IMR-90 (cell line): ENCODE measurements at regions not wholly inside any gene's neighbourhood (a gene's known extent, or its start where the extent isn't known, plus 50 kb on each side); places are given as distances from the start of the nearest gene placed in this dataset.

Experiments used
- MAFK ChIP-seq: IDR thresholded peaks from 2 replicates; pipeline ENCODE4 v1.6.1; 2012; ENCODE audit warnings: low read depth, low read length, improper control_type of control experiment
- MAZ ChIP-seq: IDR thresholded peaks from 2 replicates; pipeline ENCODE4 v1.6.1; 2012; ENCODE audit warnings: low read depth, mild to moderate bottlenecking, low read length, improper control_type of control experiment, moderate library complexity, borderline replicate concordance
- POLR2A ChIP-seq: IDR thresholded peaks from 2 replicates; pipeline ENCODE4 v1.6.1; 2012; ENCODE audit warnings: mild to moderate bottlenecking, low read depth, low read length
- RAD21 ChIP-seq: IDR thresholded peaks from 2 replicates; pipeline ENCODE4 v1.6.1; 2012; ENCODE audit warnings: low read length, improper control_type of control experiment
- RCOR1 ChIP-seq: IDR thresholded peaks from 2 replicates; pipeline ENCODE4 v1.6.1; 2012; ENCODE audit warnings: mild to moderate bottlenecking, low read length, improper control_type of control experiment; ENCODE audit not compliant: insufficient replicate concordance
- RFX5 ChIP-seq: IDR thresholded peaks from 2 replicates; pipeline ENCODE4 v1.8.0; 2012; ENCODE audit warnings: low read depth, mild to moderate bottlenecking, low read length, moderate library complexity
- TF ChIP-seq, protein P1 (sequence below): conservative IDR thresholded peaks from 2 replicates; pipeline ENCODE4 v1.5.1; 2012; ENCODE audit warnings: mild to moderate bottlenecking, low read depth, low read length, improper control_type of control experiment

DNA sequence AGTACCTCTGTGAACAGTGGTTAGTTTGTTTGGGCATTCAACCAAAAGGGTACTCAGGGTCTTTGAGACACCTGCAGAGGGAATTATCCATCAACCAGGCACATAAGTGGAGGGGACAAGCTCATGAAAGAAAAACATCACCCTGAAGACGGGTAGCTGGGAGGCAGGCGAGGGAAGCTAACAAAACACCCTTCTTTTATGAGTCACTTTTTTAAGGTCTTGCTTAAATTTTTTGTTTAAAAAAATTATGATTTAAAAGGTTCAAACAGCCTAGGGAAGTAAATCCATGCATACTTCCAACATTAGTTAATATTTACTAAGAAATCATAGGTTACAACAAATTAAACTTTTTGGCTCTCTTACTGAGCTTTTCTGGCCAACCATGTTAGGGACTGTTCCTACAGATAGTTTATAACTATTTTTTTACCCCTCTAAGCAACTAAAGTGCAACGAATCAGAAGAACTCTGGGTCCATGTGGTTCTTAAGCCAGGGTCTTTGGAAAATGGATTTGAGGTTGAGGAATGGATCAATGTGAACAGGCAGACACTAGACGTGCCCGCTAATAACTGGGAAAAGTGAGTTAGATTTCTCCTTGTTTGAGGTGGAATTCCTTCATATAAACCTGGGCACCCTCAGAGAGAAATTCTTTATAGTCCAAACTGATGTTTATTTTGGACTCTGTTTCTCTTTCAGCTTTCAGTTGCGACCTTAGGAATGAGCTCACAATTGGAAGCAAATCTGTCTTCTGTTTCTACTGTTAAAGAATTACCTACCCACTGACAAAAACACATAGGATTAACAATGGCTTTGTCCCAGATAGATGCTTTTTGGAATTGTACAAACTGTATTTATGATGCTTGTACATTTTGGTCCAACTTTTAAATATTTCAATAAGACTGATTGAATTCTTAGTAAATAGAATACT is 123.0 kb downstream of the LYPLAL1 start:
- TF ChIP-seq POLR2A (no peak), RFX5 (no peak), MAZ (no peak), RAD21 (no peak), MAFK (no peak), RCOR1 (no peak)
- TF ChIP-seq, protein P1, sequence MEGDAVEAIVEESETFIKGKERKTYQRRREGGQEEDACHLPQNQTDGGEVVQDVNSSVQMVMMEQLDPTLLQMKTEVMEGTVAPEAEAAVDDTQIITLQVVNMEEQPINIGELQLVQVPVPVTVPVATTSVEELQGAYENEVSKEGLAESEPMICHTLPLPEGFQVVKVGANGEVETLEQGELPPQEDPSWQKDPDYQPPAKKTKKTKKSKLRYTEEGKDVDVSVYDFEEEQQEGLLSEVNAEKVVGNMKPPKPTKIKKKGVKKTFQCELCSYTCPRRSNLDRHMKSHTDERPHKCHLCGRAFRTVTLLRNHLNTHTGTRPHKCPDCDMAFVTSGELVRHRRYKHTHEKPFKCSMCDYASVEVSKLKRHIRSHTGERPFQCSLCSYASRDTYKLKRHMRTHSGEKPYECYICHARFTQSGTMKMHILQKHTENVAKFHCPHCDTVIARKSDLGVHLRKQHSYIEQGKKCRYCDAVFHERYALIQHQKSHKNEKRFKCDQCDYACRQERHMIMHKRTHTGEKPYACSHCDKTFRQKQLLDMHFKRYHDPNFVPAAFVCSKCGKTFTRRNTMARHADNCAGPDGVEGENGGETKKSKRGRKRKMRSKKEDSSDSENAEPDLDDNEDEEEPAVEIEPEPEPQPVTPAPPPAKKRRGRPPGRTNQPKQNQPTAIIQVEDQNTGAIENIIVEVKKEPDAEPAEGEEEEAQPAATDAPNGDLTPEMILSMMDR, result no peak
